ENCODE measurements at regions not wholly inside any gene's neighbourhood (a gene's known extent, or its start where the extent isn't known, plus 50 kb on each side); places are given as distances from the start of the nearest gene placed in this dataset.

- Histone ChIP-seq H3K9me3 (ENCODE audit: control extremely low read depth in 1 of 5, control insufficient read depth in 4 of 5, insufficient read depth in 2 of 5, low read depth in 1 of 5, low read length in 4 of 5) (peaks cover 0 to 11% (median 0%) of the 10 kb centered on the region in 5 experiments), H3K27ac (ENCODE audit: insufficient read depth in 1 of 2, low read depth in 1 of 2, low read length in 2 of 2, poor library complexity in 1 of 2, severe bottlenecking in 2 of 2) (no peak overlapping the region), H3K4me1 (ENCODE audit: control extremely low read depth in 1 of 4, control insufficient read depth in 4 of 4, insufficient read depth in 4 of 4, low read length in 3 of 4) (peaks cover 4 to 10% (median 8%) of the 10 kb centered on the region in 4 experiments), H3K36me3 (ENCODE audit: control insufficient read depth in 4 of 4, insufficient read depth in 4 of 4, low read length in 3 of 4) (no peaks in the 10 kb centered on the region), H3K27me3 (replicated peaks in 2 of 5; ENCODE audit: control insufficient read depth in 4 of 5, insufficient read depth in 5 of 5, low read length in 4 of 5) (no peaks in the 10 kb centered on the region), H3K4me3 (ENCODE audit: control insufficient read depth in 1 of 7, extremely low read depth in 1 of 7, insufficient read depth in 4 of 7, low read depth in 2 of 7, low read length in 6 of 7) (no peak overlapping the region)
- WGBS (ENCODE audit: insufficient coverage), result 100% methylated on average over 6 of the region's 10 CpGs
- no peak for DNase-seq
- ChIA-PET POLR2A (no interaction called here), CTCF (interaction anchor here (0.7 to 1.6 kb wide), 3 partner anchors 9 to 191 kb away, joined by 3 to 4 read pairs (median 4); no protein-coding TSS in a partner anchor)
These were observed 166.0 kb upstream of the ZFHX3 start for GRCh38 chr16:73213732-73214455.

GRCh38 chr16:73212431-73212830, 164.5 kb upstream of the ZFHX3 start:
- Histone ChIP-seq H3K9me3 (ENCODE audit: control extremely low read depth in 1 of 5, control insufficient read depth in 4 of 5, insufficient read depth in 2 of 5, low read depth in 1 of 5, low read length in 4 of 5) (peaks cover 0 to 11% (median 0%) of the 10 kb centered on the region in 5 experiments), H3K27me3 (replicated peaks in 2 of 5; ENCODE audit: control insufficient read depth in 4 of 5, insufficient read depth in 5 of 5, low read length in 4 of 5) (no peaks in the 10 kb centered on the region), H3K36me3 (ENCODE audit: control insufficient read depth in 4 of 4, insufficient read depth in 4 of 4, low read length in 3 of 4) (no peaks in the 10 kb centered on the region), H3K4me1 (ENCODE audit: control extremely low read depth in 1 of 4, control insufficient read depth in 4 of 4, insufficient read depth in 4 of 4, low read length in 3 of 4) (peaks cover 4 to 10% (median 8%) of the 10 kb centered on the region in 4 experiments), H3K27ac (ENCODE audit: insufficient read depth in 1 of 2, low read depth in 1 of 2, low read length in 2 of 2, poor library complexity in 1 of 2, severe bottlenecking in 2 of 2) (no peak overlapping the region), H3K4me3 (ENCODE audit: control insufficient read depth in 1 of 7, extremely low read depth in 1 of 7, insufficient read depth in 4 of 7, low read depth in 2 of 7, low read length in 6 of 7) (no peak overlapping the region)
- DNase-seq, result no peak
- 100% methylated on average over 2 of the region's 4 CpGs for WGBS (ENCODE audit: insufficient coverage)
- ChIA-PET POLR2A (no interaction called here), CTCF (interaction anchor here (0.6 to 1.0 kb wide), 2 partner anchors 9 to 12 kb away, joined by 3 to 5 read pairs; no protein-coding TSS in a partner anchor)

GRCh38 chr16:73210686-73211085, 162.8 kb upstream of the ZFHX3 start:
- H3K4me1 ChIP-seq (ENCODE audit: control extremely low read depth in 1 of 4, control insufficient read depth in 4 of 4, insufficient read depth in 4 of 4, low read length in 3 of 4), result peaks cover 4 to 10% (median 8%) of the 10 kb centered on the region in 4 experiments
- peak; percentile 65 to 85 (median 80) for DNase-seq
- ChIA-PET CTCF (interaction anchor here (1.7 kb wide), 1 partner anchor 19 kb away, joined by 3 read pairs; no protein-coding TSS in a partner anchor), POLR2A (interaction anchor here (0.6 to 0.7 kb wide), 2 partner anchors 22 to 171 kb away, joined by 3 read pairs; no protein-coding TSS in a partner anchor)
- no peaks in the 10 kb centered on the region for H3K36me3 ChIP-seq (ENCODE audit: control insufficient read depth in 4 of 4, insufficient read depth in 4 of 4, low read length in 3 of 4)
- H3K27ac ChIP-seq (ENCODE audit: insufficient read depth in 1 of 2, low read depth in 1 of 2, low read length in 2 of 2, poor library complexity in 1 of 2, severe bottlenecking in 2 of 2), result no peak overlapping the region
- 0% methylated on average over 1 of the region's 1 CpG for WGBS (ENCODE audit: insufficient coverage)
- no peak overlapping the region for H3K4me3 ChIP-seq (ENCODE audit: control insufficient read depth in 1 of 7, extremely low read depth in 1 of 7, insufficient read depth in 4 of 7, low read depth in 2 of 7, low read length in 6 of 7)
- H3K27me3 ChIP-seq (replicated peaks in 2 of 5; ENCODE audit: control insufficient read depth in 4 of 5, insufficient read depth in 5 of 5, low read length in 4 of 5), result no peaks in the 10 kb centered on the region
- H3K9me3 ChIP-seq (ENCODE audit: control extremely low read depth in 1 of 5, control insufficient read depth in 4 of 5, insufficient read depth in 2 of 5, low read depth in 1 of 5, low read length in 4 of 5), result peaks cover 0 to 4% (median 0%) of the 10 kb centered on the region in 5 experiments

GRCh38 chr16:73210084-73210483, 162.2 kb upstream of the ZFHX3 start:
- H3K4me1 ChIP-seq (ENCODE audit: control extremely low read depth in 1 of 4, control insufficient read depth in 4 of 4, insufficient read depth in 4 of 4, low read length in 3 of 4), result peaks cover 4 to 10% (median 8%) of the 10 kb centered on the region in 4 experiments
- H3K36me3 ChIP-seq (ENCODE audit: control insufficient read depth in 4 of 4, insufficient read depth in 4 of 4, low read length in 3 of 4), result no peaks in the 10 kb centered on the region
- peaks cover 0 to 3% (median 0%) of the 10 kb centered on the region in 5 experiments for H3K9me3 ChIP-seq (ENCODE audit: control extremely low read depth in 1 of 5, control insufficient read depth in 4 of 5, insufficient read depth in 2 of 5, low read depth in 1 of 5, low read length in 4 of 5)
- 90% methylated on average over 2 of the region's 4 CpGs for WGBS (ENCODE audit: insufficient coverage)
- ChIA-PET POLR2A (interaction anchor here (0.6 to 0.7 kb wide), 3 partner anchors 15 to 171 kb away, joined by 3 read pairs; no protein-coding TSS in a partner anchor), CTCF (interaction anchor here (1.7 kb wide), 1 partner anchor 18 kb away, joined by 3 read pairs; no protein-coding TSS in a partner anchor)
- H3K27me3 ChIP-seq (replicated peaks in 2 of 5; ENCODE audit: control insufficient read depth in 4 of 5, insufficient read depth in 5 of 5, low read length in 4 of 5), result no peaks in the 10 kb centered on the region
- H3K4me3 ChIP-seq (ENCODE audit: control insufficient read depth in 1 of 7, extremely low read depth in 1 of 7, insufficient read depth in 4 of 7, low read depth in 2 of 7, low read length in 6 of 7), result no peak overlapping the region
- no peak overlapping the region for H3K27ac ChIP-seq (ENCODE audit: insufficient read depth in 1 of 2, low read depth in 1 of 2, low read length in 2 of 2, poor library complexity in 1 of 2, severe bottlenecking in 2 of 2)
- no peak for DNase-seq

- H3K27ac ChIP-seq (ENCODE audit: insufficient read depth in 1 of 2, low read depth in 1 of 2, low read length in 2 of 2, poor library complexity in 1 of 2, severe bottlenecking in 2 of 2), result no peak overlapping the region
- H3K4me1 ChIP-seq (ENCODE audit: control extremely low read depth in 1 of 4, control insufficient read depth in 4 of 4, insufficient read depth in 4 of 4, low read length in 3 of 4), result peaks cover 4 to 10% (median 8%) of the 10 kb centered on the region in 4 experiments
- no peak for DNase-seq
- POLR2A ChIA-PET, result no interaction called here
- CTCF ChIA-PET, result no interaction called here
- H3K27me3 ChIP-seq (replicated peaks in 2 of 5; ENCODE audit: control insufficient read depth in 4 of 5, insufficient read depth in 5 of 5, low read length in 4 of 5), result no peaks in the 10 kb centered on the region
- H3K4me3 ChIP-seq (ENCODE audit: control insufficient read depth in 1 of 7, extremely low read depth in 1 of 7, insufficient read depth in 4 of 7, low read depth in 2 of 7, low read length in 6 of 7), result no peak overlapping the region
- WGBS (ENCODE audit: insufficient coverage), result no CpG with 5 or more reads among the region's 2 CpGs
- H3K36me3 ChIP-seq (ENCODE audit: control insufficient read depth in 4 of 4, insufficient read depth in 4 of 4, low read length in 3 of 4), result no peaks in the 10 kb centered on the region
- H3K9me3 ChIP-seq (ENCODE audit: control extremely low read depth in 1 of 5, control insufficient read depth in 4 of 5, insufficient read depth in 2 of 5, low read depth in 1 of 5, low read length in 4 of 5), result peaks cover 0 to 3% (median 0%) of the 10 kb centered on the region in 5 experiments
These were observed 161.3 kb upstream of the ZFHX3 start for GRCh38 chr16:73209190-73209589.

GRCh38 chr16:73206151-73206707, 158.3 kb upstream of the ZFHX3 start:
- no peaks in the 10 kb centered on the region for H3K27me3 ChIP-seq (replicated peaks in 2 of 5; ENCODE audit: control insufficient read depth in 4 of 5, insufficient read depth in 5 of 5, low read length in 4 of 5)
- WGBS (ENCODE audit: insufficient coverage), result 100% methylated on average over 2 of the region's 2 CpGs
- H3K27ac ChIP-seq (ENCODE audit: insufficient read depth in 1 of 2, low read depth in 1 of 2, low read length in 2 of 2, poor library complexity in 1 of 2, severe bottlenecking in 2 of 2), result no peak overlapping the region
- CTCF ChIA-PET, result no interaction called here
- H3K4me1 ChIP-seq (ENCODE audit: control extremely low read depth in 1 of 4, control insufficient read depth in 4 of 4, insufficient read depth in 4 of 4, low read length in 3 of 4), result peaks cover 4 to 10% (median 9%) of the 10 kb centered on the region in 4 experiments
- POLR2A ChIA-PET, result no interaction called here
- peaks cover 0 to 3% (median 0%) of the 10 kb centered on the region in 5 experiments for H3K9me3 ChIP-seq (ENCODE audit: control extremely low read depth in 1 of 5, control insufficient read depth in 4 of 5, insufficient read depth in 2 of 5, low read depth in 1 of 5, low read length in 4 of 5)
- H3K4me3 ChIP-seq (ENCODE audit: control insufficient read depth in 1 of 7, extremely low read depth in 1 of 7, insufficient read depth in 4 of 7, low read depth in 2 of 7, low read length in 6 of 7), result no peak overlapping the region
- no peaks in the 10 kb centered on the region for H3K36me3 ChIP-seq (ENCODE audit: control insufficient read depth in 4 of 4, insufficient read depth in 4 of 4, low read length in 3 of 4)
- DNase-seq, result no peak

All from common myeloid progenitor, CD34-positive (primary cell).